Naive thymus-derived CD8-positive, alpha-beta T cell (primary cell): ENCODE measurements at regions not wholly inside any gene's neighbourhood (a gene's known extent, or its start where the extent isn't known, plus 50 kb on each side); places are given as distances from the start of the nearest gene placed in this dataset.

Experiments used
- ATAC-seq, 2 donors: fragments of 150-1000 bp; cut with Tn5 transposase in 1 of 2; sonication (Bioruptor Pico), chemical (Tn5 transposase) in 1 of 2; 1 replicate in 1 of 2; 2 replicates in 1 of 2; pipeline ENCODE4 v1.10.0; 2021; ENCODE audit warnings: mild to moderate bottlenecking in 2 of 2, moderate library complexity in 2 of 2
- POLR2A ChIA-PET: fragments of 350-600 bp; sonication (Branson Sonifier 250); formaldehyde crosslinking; loops from one replicate; lab custom pipeline; 2021; ENCODE audit warnings: antibody characterized with exemption; lab: Charles Lee
- DNase-seq, 10 donors: peaks; one replicate each; pipeline versions ENCODE4 v3.0.0 to v3.0.0-alpha.2; 2020 to 2022
- H3K27ac Mint-ChIP-seq, 10 donors: one replicate each; pipeline ENCODE4 v1.8.0; 2020 to 2022; ENCODE audit warnings: mild to moderate bottlenecking in 10 of 10, mixed read lengths in 10 of 10, moderate library complexity in 4 of 10, inconsistent platforms in 1 of 10
- H3K27me3 Mint-ChIP-seq, 5 donors: one replicate each; pipeline ENCODE4 v1.8.0; 2021 to 2022; ENCODE audit warnings: mixed read lengths in 5 of 5
- H3K36me3 Mint-ChIP-seq, 3 donors: one replicate each; pipeline ENCODE4 v1.8.0; 2020 to 2022; ENCODE audit warnings: mixed read lengths in 3 of 3, mild to moderate bottlenecking in 2 of 3, inconsistent platforms in 1 of 3
- H3K4me1 Mint-ChIP-seq, 4 donors: one replicate each; pipeline ENCODE4 v1.8.0; 2021 to 2022; ENCODE audit warnings: mixed read lengths in 4 of 4
- H3K4me3 Mint-ChIP-seq, 10 donors: one replicate each; pipeline ENCODE4 v1.8.0; 2020 to 2022; ENCODE audit warnings: mild to moderate bottlenecking in 10 of 10, mixed read lengths in 10 of 10, moderate library complexity in 6 of 10, inconsistent platforms in 1 of 10
- H3K9me3 Mint-ChIP-seq, 9 donors: one replicate each; pipeline ENCODE4 v1.8.0; 2020 to 2022; ENCODE audit warnings: mixed read lengths in 9 of 9, mild to moderate bottlenecking in 3 of 9, inconsistent platforms in 1 of 9, moderate library complexity in 1 of 9

- Mint-ChIP-seq H3K9me3 (no peaks in the 10 kb centered on the region), H3K4me3 (no peak overlapping the region), H3K4me1 (peaks cover 0 to 2% (median 0%) of the 10 kb centered on the region in 4 donors), H3K27me3 (peaks cover 0 to 9% (median 4%) of the 10 kb centered on the region in 5 donors), H3K27ac (no peak overlapping the region), H3K36me3 (no peaks in the 10 kb centered on the region)
- DNase-seq (no peak), ATAC-seq (no peak)
- POLR2A ChIA-PET: no interaction called here
These were observed 678.4 kb downstream of the IRS1 start for GRCh38 chr2:226121046-226121738.

GRCh38 chr2:226118471-226119429 lies 680.9 kb downstream of the IRS1 start:
- Mint-ChIP-seq H3K36me3 (no peaks in the 10 kb centered on the region), H3K27me3 (peaks cover 0 to 9% (median 1%) of the 10 kb centered on the region in 5 donors), H3K9me3 (no peaks in the 10 kb centered on the region), H3K4me3 (no peak overlapping the region), H3K27ac (no peak overlapping the region), H3K4me1 (peaks cover 0 to 2% (median 0%) of the 10 kb centered on the region in 4 donors)
- ATAC-seq (no peak), DNase-seq (no peak)
- POLR2A ChIA-PET: no interaction called here

- POLR2A ChIA-PET: no interaction called here
- Mint-ChIP-seq H3K27me3 (peaks cover 0 to 9% (median 0%) of the 10 kb centered on the region in 5 donors), H3K36me3 (no peaks in the 10 kb centered on the region), H3K4me1 (peaks cover 0 to 2% (median 0%) of the 10 kb centered on the region in 4 donors), H3K9me3 (no peaks in the 10 kb centered on the region), H3K27ac (no peak overlapping the region), H3K4me3 (no peak overlapping the region)
- ATAC-seq: no peak
- no peak for DNase-seq
These were observed 682.0 kb downstream of the IRS1 start for GRCh38 chr2:226117510-226118065.

GRCh38 chr2:226116346-226116745 lies 683.3 kb downstream of the IRS1 start:
- POLR2A ChIA-PET: no interaction called here
- Mint-ChIP-seq H3K27me3 (peaks cover 0 to 9% (median 0%) of the 10 kb centered on the region in 5 donors), H3K27ac (no peak overlapping the region)

GRCh38 chr2:226115832-226116200 lies 683.8 kb downstream of the IRS1 start:
- H3K27me3 Mint-ChIP-seq: peaks cover 0 to 9% (median 0%) of the 10 kb centered on the region in 5 donors
- no peaks in the 10 kb centered on the region for H3K4me1 Mint-ChIP-seq
- H3K4me3 Mint-ChIP-seq: no peak overlapping the region
- H3K9me3 Mint-ChIP-seq: no peaks in the 10 kb centered on the region
- H3K27ac Mint-ChIP-seq: no peak overlapping the region
- POLR2A ChIA-PET: no interaction called here
- DNase-seq: no peak
- ATAC-seq: no peak
- no peaks in the 10 kb centered on the region for H3K36me3 Mint-ChIP-seq

More at GRCh38 chr2:226116346-226116745, 683.3 kb downstream of the IRS1 start:
- no peaks in the 10 kb centered on the region for H3K9me3 Mint-ChIP-seq
- ATAC-seq: no peak
- H3K4me3 Mint-ChIP-seq: no peak overlapping the region
- DNase-seq: no peak
- H3K36me3 Mint-ChIP-seq: no peaks in the 10 kb centered on the region
- no peaks in the 10 kb centered on the region for H3K4me1 Mint-ChIP-seq

- no peak overlapping the region for H3K27ac Mint-ChIP-seq
These were observed 684.4 kb downstream of the IRS1 start for GRCh38 chr2:226115102-226115831.

GRCh38 chr2:226114436-226114835 lies 685.2 kb downstream of the IRS1 start:
- POLR2A ChIA-PET: no interaction called here
- H3K4me3 Mint-ChIP-seq: no peak overlapping the region
- peaks cover 0 to 9% (median 0%) of the 10 kb centered on the region in 9 donors for H3K9me3 Mint-ChIP-seq
- no peak overlapping the region for H3K27ac Mint-ChIP-seq
- DNase-seq (no peak), ATAC-seq (no peak)
- H3K27me3 Mint-ChIP-seq: peaks cover 0 to 9% (median 0%) of the 10 kb centered on the region in 5 donors
- H3K4me1 Mint-ChIP-seq: no peaks in the 10 kb centered on the region
- H3K36me3 Mint-ChIP-seq: no peaks in the 10 kb centered on the region

More at GRCh38 chr2:226115102-226115831, 684.4 kb downstream of the IRS1 start:
- Mint-ChIP-seq H3K27me3 (peaks cover 0 to 9% (median 0%) of the 10 kb centered on the region in 5 donors), H3K4me3 (no peak overlapping the region), H3K36me3 (no peaks in the 10 kb centered on the region), H3K9me3 (peaks cover 0 to 2% (median 0%) of the 10 kb centered on the region in 9 donors), H3K4me1 (no peaks in the 10 kb centered on the region)
- ATAC-seq (no peak), DNase-seq (no peak)
- POLR2A ChIA-PET: no interaction called here

GRCh38 chr2:226098861-226099745 lies 699.6 kb downstream of the NYAP2 start:
- Mint-ChIP-seq H3K4me3 (no peak overlapping the region), H3K27ac (no peak overlapping the region), H3K4me1 (no peaks in the 10 kb centered on the region), H3K27me3 (peaks cover 0 to 11% (median 0%) of the 10 kb centered on the region in 5 donors), H3K9me3 (peaks cover 0 to 14% (median 3%) of the 10 kb centered on the region in 9 donors), H3K36me3 (peaks cover 0 to 2% (median 0%) of the 10 kb centered on the region in 3 donors)
- POLR2A ChIA-PET: no interaction called here
- ATAC-seq: no peak
- DNase-seq: no peak

- Mint-ChIP-seq H3K27me3 (peaks cover 0 to 5% (median 3%) of the 10 kb centered on the region in 5 donors), H3K27ac (no peak overlapping the region), H3K4me1 (no peaks in the 10 kb centered on the region), H3K9me3 (peaks cover 0 to 28% (median 10%) of the 10 kb centered on the region in 9 donors), H3K36me3 (peaks cover 0 to 6% (median 0%) of the 10 kb centered on the region in 3 donors), H3K4me3 (no peak overlapping the region)
- ATAC-seq (no peak), DNase-seq (no peak)
- POLR2A ChIA-PET: no interaction called here
These were observed 695.5 kb downstream of the NYAP2 start for GRCh38 chr2:226095058-226095457.

- Mint-ChIP-seq H3K4me3 (no peak overlapping the region), H3K36me3 (peaks cover 0 to 6% (median 0%) of the 10 kb centered on the region in 3 donors), H3K27ac (no peak overlapping the region), H3K27me3 (peaks cover 0 to 5% (median 3%) of the 10 kb centered on the region in 5 donors), H3K4me1 (no peaks in the 10 kb centered on the region), H3K9me3 (peaks cover 0 to 28% (median 10%) of the 10 kb centered on the region in 9 donors)
- ATAC-seq: no peak
- POLR2A ChIA-PET: no interaction called here
- DNase-seq: no peak
These were observed 693.9 kb downstream of the NYAP2 start for GRCh38 chr2:226093364-226093763.

- DNase-seq: no peak
These were observed 688.8 kb downstream of the NYAP2 start for GRCh38 chr2:226088366-226088674.

More at GRCh38 chr2:226088366-226088674, 688.8 kb downstream of the NYAP2 start:
- POLR2A ChIA-PET: no interaction called here
- no peak for ATAC-seq
- Mint-ChIP-seq H3K4me1 (no peaks in the 10 kb centered on the region), H3K9me3 (peaks cover 0 to 16% (median 7%) of the 10 kb centered on the region in 9 donors), H3K27me3 (peaks cover 0 to 8% (median 5%) of the 10 kb centered on the region in 5 donors), H3K36me3 (no peaks in the 10 kb centered on the region), H3K4me3 (no peak overlapping the region), H3K27ac (no peak overlapping the region)
